ENCODE measurements at regions not wholly inside any gene's neighbourhood (a gene's known extent, or its start where the extent isn't known, plus 50 kb on each side); places are given as distances from the start of the nearest gene placed in this dataset.
"Not testable (repeated sequence)": the region's sequence is repeated elsewhere in the genome, so short reads cannot be mapped to it uniquely, and the experiment has no call there.

DNA sequence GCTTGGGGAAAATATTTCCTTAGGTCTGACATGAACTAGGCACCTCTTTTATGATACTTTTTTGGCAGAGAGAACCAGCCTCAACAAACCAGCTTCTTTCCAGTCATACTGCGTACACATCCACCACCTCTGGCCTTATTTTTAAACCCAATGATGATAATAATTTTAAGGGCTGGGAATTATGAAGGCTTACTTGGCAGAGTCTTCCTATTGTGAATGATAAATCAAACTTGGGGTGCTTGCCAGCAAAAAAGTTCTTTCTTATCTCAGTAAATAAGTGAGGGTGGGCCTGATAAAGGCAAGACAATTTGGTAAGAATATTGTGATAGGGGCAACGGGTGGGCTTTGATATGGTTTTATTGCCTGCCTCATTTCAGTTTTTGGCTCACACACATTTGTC lies 1230.2 kb upstream of the ZEB2 start:
- H3K27ac Mint-ChIP-seq, result peak overlapping the region; percentile 77

DNA sequence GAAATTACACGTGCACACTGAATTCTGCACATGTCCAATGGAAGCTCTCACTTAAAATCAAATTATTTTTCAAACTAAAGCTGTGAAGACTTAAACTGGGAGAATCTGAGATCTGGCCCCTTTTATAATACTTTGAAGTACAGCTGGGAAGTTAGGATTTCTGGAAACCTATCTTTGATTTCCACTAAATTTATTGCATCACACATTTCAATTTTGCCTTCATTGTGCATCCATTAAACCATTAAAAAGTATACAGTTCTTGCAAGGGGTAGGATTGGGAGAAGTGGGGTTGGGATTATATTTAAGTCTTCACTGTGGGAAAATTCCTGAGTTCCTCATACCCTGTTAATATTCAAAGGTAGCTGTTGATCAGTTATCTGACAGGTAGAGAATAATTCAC lies 1229.6 kb upstream of the ZEB2 start:
- Mint-ChIP-seq H3K9me3 (no peaks in the 10 kb centered on the region), H3K27ac (peak overlapping the region; percentile 77), H3K4me1 (peaks cover 83% of the 10 kb centered on the region), H3K36me3 (ENCODE audit: low read depth) (no peaks in the 10 kb centered on the region), H3K4me3 (no peak overlapping the region), H3K27me3 (no peaks in the 10 kb centered on the region)
- TF ChIP-seq, protein P1, sequence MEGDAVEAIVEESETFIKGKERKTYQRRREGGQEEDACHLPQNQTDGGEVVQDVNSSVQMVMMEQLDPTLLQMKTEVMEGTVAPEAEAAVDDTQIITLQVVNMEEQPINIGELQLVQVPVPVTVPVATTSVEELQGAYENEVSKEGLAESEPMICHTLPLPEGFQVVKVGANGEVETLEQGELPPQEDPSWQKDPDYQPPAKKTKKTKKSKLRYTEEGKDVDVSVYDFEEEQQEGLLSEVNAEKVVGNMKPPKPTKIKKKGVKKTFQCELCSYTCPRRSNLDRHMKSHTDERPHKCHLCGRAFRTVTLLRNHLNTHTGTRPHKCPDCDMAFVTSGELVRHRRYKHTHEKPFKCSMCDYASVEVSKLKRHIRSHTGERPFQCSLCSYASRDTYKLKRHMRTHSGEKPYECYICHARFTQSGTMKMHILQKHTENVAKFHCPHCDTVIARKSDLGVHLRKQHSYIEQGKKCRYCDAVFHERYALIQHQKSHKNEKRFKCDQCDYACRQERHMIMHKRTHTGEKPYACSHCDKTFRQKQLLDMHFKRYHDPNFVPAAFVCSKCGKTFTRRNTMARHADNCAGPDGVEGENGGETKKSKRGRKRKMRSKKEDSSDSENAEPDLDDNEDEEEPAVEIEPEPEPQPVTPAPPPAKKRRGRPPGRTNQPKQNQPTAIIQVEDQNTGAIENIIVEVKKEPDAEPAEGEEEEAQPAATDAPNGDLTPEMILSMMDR (IDR thresholded peaks at IDR 0.05), result no peak
- ChIA-PET CTCF (interaction anchor here (0.6 to 2.7 kb wide), 4 partner anchors 57 to 1587 kb away, joined by 3 to 8 read pairs (median 4); partner anchors contain the start of gene ZEB2), POLR2A (interaction anchor here (0.5 to 3.5 kb wide), 5 partner anchors 54 to 1230 kb away, joined by 3 to 35 read pairs (median 7); partner anchors contain the start of gene ZEB2)
- DNase-seq (no peak), ATAC-seq (ENCODE audit: low read depth) (no peak)
- intact Hi-C loops (cut with micrococcal nuclease), result no loop called here

More for the DNA sequence above, 1230.2 kb upstream of the ZEB2 start:
- DNase-seq, result no peak
- H3K36me3 Mint-ChIP-seq (ENCODE audit: low read depth), result no peaks in the 10 kb centered on the region
- H3K4me1 Mint-ChIP-seq, result peaks cover 79% of the 10 kb centered on the region
- no peaks in the 10 kb centered on the region for H3K27me3 Mint-ChIP-seq
- H3K9me3 Mint-ChIP-seq, result no peaks in the 10 kb centered on the region
- intact Hi-C loops (cut with micrococcal nuclease), result loop anchor here (2.0 to 10.0 kb wide), 11 partner anchors 339 to 1813 kb away; a partner anchor contains a TSS
- ChIA-PET POLR2A (interaction anchor here (1.0 to 3.5 kb wide), 7 partner anchors 9 to 1240 kb away, joined by 3 to 35 read pairs (median 7); partner anchors contain the start of gene ZEB2), CTCF (interaction anchor here (1.5 to 2.7 kb wide), 2 partner anchors 58 to 1587 kb away, joined by 3 to 8 read pairs; no protein-coding TSS in a partner anchor)
- peak overlapping the region; percentile 37 for H3K4me3 Mint-ChIP-seq
- TF ChIP-seq, protein P1 (IDR thresholded peaks at IDR 0.05), result no peak
- no peak for ATAC-seq (ENCODE audit: low read depth)

DNA sequence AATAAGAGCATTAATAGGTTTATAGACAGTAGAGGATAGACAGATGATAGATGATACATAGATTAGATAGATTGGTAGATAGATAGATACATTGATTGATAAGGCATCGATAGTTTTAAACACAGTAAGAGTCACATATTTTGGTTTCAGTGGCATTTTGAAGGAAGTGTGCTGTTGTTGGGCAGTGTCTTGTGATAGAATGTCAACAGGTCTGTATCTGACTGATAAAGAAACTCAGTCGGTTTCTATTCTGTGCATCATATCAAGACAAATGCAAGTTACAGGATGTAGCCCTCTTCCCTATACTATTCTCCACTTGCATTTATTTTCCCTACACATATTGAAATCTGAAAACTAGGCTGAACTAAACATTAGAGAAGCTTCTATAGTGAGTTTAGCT lies 1229.0 kb upstream of the ZEB2 start:
- ChIA-PET CTCF (interaction anchor here (0.6 to 2.7 kb wide), 3 partner anchors 57 to 1229 kb away, joined by 3 to 8 read pairs (median 4); partner anchors contain the start of gene ZEB2), POLR2A (interaction anchor here (0.5 to 3.0 kb wide), 4 partner anchors 53 to 594 kb away, joined by 3 to 29 read pairs (median 5); no protein-coding TSS in a partner anchor)
- DNase-seq, result no peak
- TF ChIP-seq, protein P1 (IDR thresholded peaks at IDR 0.05), result no peak
- no peaks in the 10 kb centered on the region for H3K9me3 Mint-ChIP-seq
- no peaks in the 10 kb centered on the region for H3K36me3 Mint-ChIP-seq (ENCODE audit: low read depth)
- H3K27ac Mint-ChIP-seq, result peak overlapping the region; percentile 82
- H3K27me3 Mint-ChIP-seq, result no peaks in the 10 kb centered on the region
- intact Hi-C loops (cut with micrococcal nuclease), result no loop called here
- peak; percentile 24 for ATAC-seq (ENCODE audit: low read depth)
- H3K4me1 Mint-ChIP-seq, result peaks cover 88% of the 10 kb centered on the region
- no peak overlapping the region for H3K4me3 Mint-ChIP-seq

DNA sequence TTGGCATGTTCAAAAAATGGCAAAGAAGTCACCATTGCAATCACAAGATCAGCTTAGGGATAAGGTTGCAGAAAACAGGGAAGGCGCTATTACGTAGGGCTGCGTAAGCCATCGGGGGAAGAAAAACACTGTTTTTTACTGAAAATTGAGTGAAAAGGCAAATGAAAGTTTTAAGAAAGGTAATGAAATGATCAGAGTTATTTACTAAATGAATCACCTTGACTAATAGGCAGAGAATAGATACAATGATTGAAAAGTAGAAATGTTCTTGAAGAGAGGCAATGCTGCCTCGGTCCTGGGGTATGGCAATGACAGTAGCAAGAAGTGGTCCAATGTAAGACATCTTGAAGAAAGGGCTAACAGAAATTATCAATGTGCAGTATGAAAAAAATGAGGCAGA lies 1227.8 kb upstream of the ZEB2 start:
- intact Hi-C loops (cut with micrococcal nuclease), result no loop called here
- no peak for DNase-seq
- CTCF ChIA-PET, result no interaction called here
- Mint-ChIP-seq H3K9me3 (no peaks in the 10 kb centered on the region), H3K4me1 (peaks cover 91% of the 10 kb centered on the region), H3K36me3 (ENCODE audit: low read depth) (no peaks in the 10 kb centered on the region), H3K27me3 (no peaks in the 10 kb centered on the region), H3K27ac (peak overlapping the region; percentile 68), H3K4me3 (no peak overlapping the region)
- no peak for ATAC-seq (ENCODE audit: low read depth)
- TF ChIP-seq, protein P1 (IDR thresholded peaks at IDR 0.05), result no peak
- POLR2A ChIA-PET, result interaction anchor here (1.1 kb wide), 1 partner anchor 1228 kb away, joined by 3 read pairs; the partner anchor contains the start of gene ZEB2

DNA sequence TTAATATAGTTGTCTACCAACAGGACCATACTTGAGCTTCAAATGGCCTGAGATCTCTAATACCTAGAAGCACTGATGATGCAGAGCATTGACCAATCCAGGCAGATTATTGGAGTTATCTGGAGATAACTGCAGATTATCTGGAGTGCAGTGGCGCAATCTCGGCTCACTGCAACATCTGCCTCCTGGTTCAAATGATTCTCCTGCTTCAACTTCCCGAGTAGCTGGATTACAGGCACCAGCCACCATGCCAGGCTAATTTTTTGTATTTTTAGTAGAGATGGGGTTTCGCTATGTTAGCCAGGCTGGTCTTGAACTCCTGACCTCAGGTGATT lies 1225.4 kb upstream of the ZEB2 start:
- Mint-ChIP-seq H3K4me3 (peak overlapping the region; percentile 50), H3K27ac (peak overlapping the region; percentile 84), H3K4me1 (peaks cover 88% of the 10 kb centered on the region)
- H3K36me3 Mint-ChIP-seq (ENCODE audit: low read depth); H3K9me3 Mint-ChIP-seq; DNase-seq; H3K27me3 Mint-ChIP-seq; CTCF ChIA-PET; ATAC-seq (ENCODE audit: low read depth): not testable (repeated sequence)
- intact Hi-C loops (cut with micrococcal nuclease), result loop anchor here (2.0 kb wide), 1 partner anchor 1371 kb away; no protein-coding TSS in a partner anchor
- POLR2A ChIA-PET, result interaction anchor here (0.7 to 1.6 kb wide), 3 partner anchors 22 to 101 kb away, joined by 4 to 7 read pairs (median 6); no protein-coding TSS in a partner anchor
